ENCODE measurements at regions not wholly inside any gene's neighbourhood (a gene's known extent, or its start where the extent isn't known, plus 50 kb on each side); places are given as distances from the start of the nearest gene placed in this dataset.
"Not testable (repeated sequence)": the region's sequence is repeated elsewhere in the genome, so short reads cannot be mapped to it uniquely, and the experiment has no call there.

GRCh38 chr6:141393405-141394124 is 739.2 kb upstream of the GJE1 start:
- no peak for DNase-seq
- Mint-ChIP-seq H3K4me3 (no peak overlapping the region), H3K4me1 (no peaks in the 10 kb centered on the region), H3K27ac (no peak overlapping the region), H3K27me3 (no peaks in the 10 kb centered on the region), H3K36me3 (no peaks in the 10 kb centered on the region), H3K9me3 (no peaks in the 10 kb centered on the region)
- CTCF ChIA-PET: no interaction called here

- CTCF ChIA-PET, H3K27ac Mint-ChIP-seq, H3K27me3 Mint-ChIP-seq, H3K9me3 Mint-ChIP-seq, DNase-seq, H3K36me3 Mint-ChIP-seq, H3K4me3 Mint-ChIP-seq, H3K4me1 Mint-ChIP-seq: not testable (repeated sequence)
Observed at GRCh38 chr6:141391135-141391534, 741.6 kb upstream of the GJE1 start.

GRCh38 chr6:141388666-141389065 is 744.1 kb upstream of the GJE1 start:
- Mint-ChIP-seq H3K4me1 (no peaks in the 10 kb centered on the region), H3K36me3 (no peaks in the 10 kb centered on the region), H3K9me3 (no peaks in the 10 kb centered on the region), H3K27me3 (no peaks in the 10 kb centered on the region), H3K4me3 (no peak overlapping the region), H3K27ac (no peak overlapping the region)
- no peak for DNase-seq
- CTCF ChIA-PET: no interaction called here

GRCh38 chr6:141370438-141370837 is 762.3 kb upstream of the GJE1 start:
- Mint-ChIP-seq H3K27ac (no peak overlapping the region), H3K27me3 (no peaks in the 10 kb centered on the region), H3K9me3 (no peaks in the 10 kb centered on the region), H3K36me3 (no peaks in the 10 kb centered on the region), H3K4me3 (no peak overlapping the region), H3K4me1 (no peaks in the 10 kb centered on the region)
- CTCF ChIA-PET: no interaction called here
- DNase-seq: no peak

GRCh38 chr6:141366796-141367195 is 765.9 kb upstream of the GJE1 start:
- H3K27me3 Mint-ChIP-seq, H3K4me3 Mint-ChIP-seq, CTCF ChIA-PET, H3K4me1 Mint-ChIP-seq, DNase-seq, H3K9me3 Mint-ChIP-seq, H3K27ac Mint-ChIP-seq, H3K36me3 Mint-ChIP-seq: not testable (repeated sequence)

- Mint-ChIP-seq H3K27ac (no peak overlapping the region), H3K4me1 (no peaks in the 10 kb centered on the region), H3K4me3 (no peak overlapping the region), H3K36me3 (no peaks in the 10 kb centered on the region), H3K27me3 (no peaks in the 10 kb centered on the region), H3K9me3 (no peaks in the 10 kb centered on the region)
- no peak for DNase-seq
- CTCF ChIA-PET: no interaction called here
Observed at GRCh38 chr6:141364694-141365093, 768.0 kb upstream of the GJE1 start.

- Mint-ChIP-seq H3K27ac (no peak overlapping the region), H3K27me3 (no peaks in the 10 kb centered on the region), H3K4me3 (no peak overlapping the region), H3K4me1 (no peaks in the 10 kb centered on the region), H3K9me3 (no peaks in the 10 kb centered on the region), H3K36me3 (no peaks in the 10 kb centered on the region)
- no peak for DNase-seq
- CTCF ChIA-PET: no interaction called here
Observed at GRCh38 chr6:141364232-141364631, 768.5 kb upstream of the GJE1 start.

GRCh38 chr6:141361559-141361958 is 771.2 kb upstream of the GJE1 start:
- Mint-ChIP-seq H3K4me1 (peaks cover 2% of the 10 kb centered on the region), H3K36me3 (no peaks in the 10 kb centered on the region), H3K27me3 (no peaks in the 10 kb centered on the region), H3K9me3 (no peaks in the 10 kb centered on the region), H3K4me3 (no peak overlapping the region), H3K27ac (no peak overlapping the region)
- CTCF ChIA-PET: no interaction called here
- no peak for DNase-seq

- peaks cover 2% of the 10 kb centered on the region for H3K4me1 Mint-ChIP-seq
- no peak overlapping the region for H3K4me3 Mint-ChIP-seq
- H3K27ac Mint-ChIP-seq: no peak overlapping the region
- no peaks in the 10 kb centered on the region for H3K36me3 Mint-ChIP-seq
- no peaks in the 10 kb centered on the region for H3K9me3 Mint-ChIP-seq
- CTCF ChIA-PET: no interaction called here
- no peak for DNase-seq
- H3K27me3 Mint-ChIP-seq: no peaks in the 10 kb centered on the region
Observed at GRCh38 chr6:141359953-141360352, 772.8 kb upstream of the GJE1 start.

- Mint-ChIP-seq H3K9me3 (no peaks in the 10 kb centered on the region), H3K27me3 (no peaks in the 10 kb centered on the region), H3K27ac (no peak overlapping the region), H3K36me3 (no peaks in the 10 kb centered on the region), H3K4me1 (peaks cover 2% of the 10 kb centered on the region), H3K4me3 (no peak overlapping the region)
- CTCF ChIA-PET: no interaction called here
- no peak for DNase-seq
Observed at GRCh38 chr6:141354191-141354955, 778.4 kb upstream of the GJE1 start.

- Mint-ChIP-seq H3K9me3 (no peaks in the 10 kb centered on the region), H3K27me3 (no peaks in the 10 kb centered on the region), H3K36me3 (no peaks in the 10 kb centered on the region), H3K4me3 (no peak overlapping the region), H3K27ac (no peak overlapping the region), H3K4me1 (no peaks in the 10 kb centered on the region)
- no peak for DNase-seq
- CTCF ChIA-PET: no interaction called here
Observed at GRCh38 chr6:141351721-141352120, 781.0 kb upstream of the GJE1 start.

- no peaks in the 10 kb centered on the region for H3K9me3 Mint-ChIP-seq
- H3K36me3 Mint-ChIP-seq: no peaks in the 10 kb centered on the region
- no peaks in the 10 kb centered on the region for H3K4me1 Mint-ChIP-seq
- H3K27ac Mint-ChIP-seq: no peak overlapping the region
- no peak for DNase-seq
- H3K4me3 Mint-ChIP-seq: no peak overlapping the region
- CTCF ChIA-PET: no interaction called here
- no peaks in the 10 kb centered on the region for H3K27me3 Mint-ChIP-seq
Observed at GRCh38 chr6:141349710-141350109, 783.0 kb upstream of the GJE1 start.

GRCh38 chr6:141347906-141348492 is 784.7 kb upstream of the GJE1 start:
- Mint-ChIP-seq H3K27ac (no peak overlapping the region), H3K36me3 (no peaks in the 10 kb centered on the region), H3K4me3 (no peak overlapping the region), H3K27me3 (no peaks in the 10 kb centered on the region), H3K9me3 (no peaks in the 10 kb centered on the region), H3K4me1 (no peaks in the 10 kb centered on the region)
- CTCF ChIA-PET: no interaction called here
- no peak for DNase-seq

- Mint-ChIP-seq H3K9me3 (no peaks in the 10 kb centered on the region), H3K27ac (no peak overlapping the region), H3K4me1 (no peaks in the 10 kb centered on the region), H3K27me3 (no peaks in the 10 kb centered on the region), H3K4me3 (no peak overlapping the region), H3K36me3 (no peaks in the 10 kb centered on the region)
- CTCF ChIA-PET: no interaction called here
- DNase-seq: no peak
Observed at GRCh38 chr6:141347086-141347485, 785.6 kb upstream of the GJE1 start.

- Mint-ChIP-seq H3K27me3 (no peaks in the 10 kb centered on the region), H3K4me3 (no peak overlapping the region), H3K36me3 (no peaks in the 10 kb centered on the region), H3K9me3 (no peaks in the 10 kb centered on the region), H3K27ac (no peak overlapping the region), H3K4me1 (no peaks in the 10 kb centered on the region)
- CTCF ChIA-PET: no interaction called here
- no peak for DNase-seq
Observed at GRCh38 chr6:141346535-141346934, 786.2 kb upstream of the GJE1 start.
